ENCODE measurements at regions not wholly inside any gene's neighbourhood (a gene's known extent, or its start where the extent isn't known, plus 50 kb on each side); places are given as distances from the start of the nearest gene placed in this dataset.
"Not testable (repeated sequence)": the region's sequence is repeated elsewhere in the genome, so short reads cannot be mapped to it uniquely, and the experiment has no call there.

- DNase-seq: no peak
These were observed 686.1 kb downstream of the GLUD2 start for GRCh38 chrX:121733514-121733913.

GRCh38 chrX:121746105-121746504, 698.7 kb downstream of the GLUD2 start:
- no peak for DNase-seq

GRCh38 chrX:121753602-121754001, 706.2 kb downstream of the GLUD2 start:
- not testable (repeated sequence) for DNase-seq

GRCh38 chrX:121754301-121754700, 706.9 kb downstream of the GLUD2 start:
- no peak for DNase-seq

GRCh38 chrX:121755541-121755940, 708.1 kb downstream of the GLUD2 start:
- no peak for DNase-seq

- no peak for DNase-seq
These were observed 714.4 kb downstream of the GLUD2 start for GRCh38 chrX:121761845-121762244.

GRCh38 chrX:121763671-121764070, 716.3 kb downstream of the GLUD2 start:
- DNase-seq: no peak

- not testable (repeated sequence) for DNase-seq
These were observed 720.8 kb downstream of the GLUD2 start for GRCh38 chrX:121768210-121768609.

- DNase-seq: no peak
These were observed 734.6 kb downstream of the GLUD2 start for GRCh38 chrX:121781991-121782390.

- no peak for DNase-seq
These were observed 735.1 kb downstream of the GLUD2 start for GRCh38 chrX:121782544-121782943.

- DNase-seq: no peak
These were observed 735.6 kb downstream of the GLUD2 start for GRCh38 chrX:121782976-121783375.

GRCh38 chrX:121802881-121803412, 755.5 kb downstream of the GLUD2 start:
- no peak for DNase-seq

- no peak for DNase-seq
These were observed 776.0 kb downstream of the GLUD2 start for GRCh38 chrX:121823406-121823805.

- no peak for DNase-seq
These were observed 784.2 kb downstream of the GLUD2 start for GRCh38 chrX:121831601-121832000.

GRCh38 chrX:121832446-121832845, 785.0 kb downstream of the GLUD2 start:
- DNase-seq: no peak

- DNase-seq: no peak
These were observed 788.6 kb downstream of the GLUD2 start for GRCh38 chrX:121836000-121836399.

- no peak for DNase-seq
These were observed 803.6 kb downstream of the GLUD2 start for GRCh38 chrX:121851033-121851432.

- DNase-seq: no peak
These were observed 806.6 kb downstream of the GLUD2 start for GRCh38 chrX:121853762-121854613.

- no peak for DNase-seq
These were observed 807.2 kb downstream of the GLUD2 start for GRCh38 chrX:121854614-121854911.

- DNase-seq: no peak
These were observed 811.6 kb downstream of the GLUD2 start for GRCh38 chrX:121858867-121859647.

- DNase-seq: no peak
These were observed 816.6 kb downstream of the GLUD2 start for GRCh38 chrX:121863976-121864375.

GRCh38 chrX:121864561-121864960, 817.2 kb downstream of the GLUD2 start:
- no peak for DNase-seq

- DNase-seq: no peak
These were observed 822.6 kb downstream of the GLUD2 start for GRCh38 chrX:121869876-121870477.

- no peak for DNase-seq
These were observed 823.7 kb downstream of the GLUD2 start for GRCh38 chrX:121871122-121871521.

Data from NCI-H2227 treated with DMSO at 0.1 percent for 48 hours (cell line).